Stimulated activated CD8-positive, alpha-beta memory T cell treated with anti-CD3 and anti-CD28 coated beads, Interleukin-7, amount 100 ng/mL, for 1 hour (primary cell): ENCODE measurements at regions not wholly inside any gene's neighbourhood (a gene's known extent, or its start where the extent isn't known, plus 50 kb on each side); places are given as distances from the start of the nearest gene placed in this dataset.

ENCODE experiments used
- DNase-seq, 2 donors: peaks; one replicate each; pipeline ENCODE4 v3.0.0-alpha.2; 2020; ENCODE audit warnings: low read depth in 2 of 2

DNA sequence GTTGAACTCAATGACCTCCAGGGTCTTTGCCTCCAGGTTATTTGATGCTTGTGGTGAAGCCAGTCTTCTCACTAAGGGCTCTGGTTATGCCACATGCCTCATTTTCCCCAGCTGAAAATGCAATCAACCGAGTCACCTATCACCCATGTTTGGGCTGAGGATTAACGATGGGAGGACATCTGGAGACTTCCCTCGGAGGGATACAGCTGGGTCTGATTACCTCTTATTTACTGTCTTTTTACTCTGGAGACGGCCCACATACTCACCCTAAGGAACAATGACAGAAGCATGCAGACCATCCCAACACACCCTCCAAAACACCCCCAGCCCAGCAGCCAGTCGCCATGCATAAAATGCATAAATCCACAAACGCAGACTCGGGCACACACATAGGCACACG is 187.4 kb downstream of the OPA1 start:
- no peak for DNase-seq

GRCh38 chr3:193780810-193781478 is 187.9 kb downstream of the OPA1 start:
- DNase-seq, result no peak

GRCh38 chr3:193782276-193782647 is 189.3 kb downstream of the OPA1 start:
- no peak for DNase-seq

GRCh38 chr3:193782747-193783146 is 189.7 kb downstream of the OPA1 start:
- DNase-seq, result no peak

- DNase-seq, result no peak
These were observed 190.3 kb downstream of the OPA1 start for GRCh38 chr3:193783166-193783896.

DNA sequence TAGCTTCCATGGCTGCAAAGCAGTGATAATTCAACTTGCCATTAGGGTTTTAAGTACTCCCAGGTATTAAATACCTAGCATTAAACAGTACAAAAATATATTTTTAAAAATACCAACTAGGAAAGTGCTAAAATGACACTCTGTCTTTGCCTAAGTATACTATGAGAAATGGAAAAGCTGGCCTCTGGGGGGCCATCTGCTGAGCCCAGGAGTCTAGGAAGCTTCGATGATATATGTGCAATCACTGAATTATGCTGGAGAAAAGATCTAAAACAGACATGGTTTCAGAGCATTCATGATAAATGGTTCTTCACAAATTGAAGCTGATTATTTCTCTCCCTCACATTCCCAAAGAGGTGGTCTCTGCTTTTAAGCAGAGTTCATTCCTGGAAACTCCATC is 191.8 kb downstream of the OPA1 start:
- DNase-seq, result no peak

- DNase-seq, result no peak
These were observed 194.5 kb downstream of the OPA1 start for GRCh38 chr3:193787496-193787870.

GRCh38 chr3:193788189-193788991 is 195.4 kb downstream of the OPA1 start:
- DNase-seq, result no peak

GRCh38 chr3:193789455-193789854 is 196.4 kb downstream of the OPA1 start:
- DNase-seq, result no peak

- DNase-seq, result no peak
These were observed 197.3 kb downstream of the OPA1 start for GRCh38 chr3:193790086-193790990.

DNA sequence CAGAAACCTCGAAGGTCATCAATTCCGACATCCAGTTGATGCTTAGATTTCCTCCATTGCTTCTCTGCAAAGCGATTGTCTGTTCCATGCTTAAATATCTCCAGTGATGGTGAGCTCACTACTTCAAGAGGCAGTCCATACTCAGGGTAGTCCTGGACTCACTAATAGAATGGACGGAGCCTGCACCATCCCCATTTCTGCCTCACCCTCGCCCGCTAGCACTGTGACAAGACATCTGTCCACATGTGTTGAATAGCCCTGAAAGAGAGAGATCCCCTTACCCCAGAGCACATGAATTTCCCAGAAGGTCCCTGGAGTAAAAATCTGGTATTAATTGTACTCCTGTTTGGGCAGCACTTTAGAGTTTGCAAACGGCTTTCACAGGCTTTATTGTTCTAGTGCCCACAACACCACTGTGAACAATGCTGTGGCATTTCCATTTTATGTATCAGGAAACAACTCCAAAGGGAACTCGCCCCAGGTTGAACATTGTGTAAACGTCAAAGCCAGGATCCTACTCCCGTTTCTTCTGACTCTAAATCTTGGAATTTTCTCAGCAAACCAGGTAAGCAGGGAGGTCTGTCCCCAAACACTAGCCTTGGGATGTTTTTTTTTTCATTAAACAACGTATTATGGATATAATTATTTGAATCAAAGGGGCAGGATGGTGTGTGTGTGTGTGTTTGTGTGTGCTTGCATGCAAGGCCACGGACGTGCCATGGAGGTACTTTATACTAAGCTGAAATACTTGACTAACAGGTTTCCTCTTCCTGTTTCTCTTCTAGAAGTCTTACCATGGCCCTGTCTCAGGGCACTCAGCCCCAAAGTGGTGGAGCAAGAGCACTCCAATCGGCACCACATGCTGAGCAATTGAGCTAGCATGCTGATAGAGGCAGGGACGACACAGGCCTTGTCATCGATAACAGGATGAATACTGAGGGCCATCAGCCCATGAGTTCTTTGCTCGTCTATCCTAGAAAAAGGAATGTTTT is 198.3 kb downstream of the OPA1 start:
- DNase-seq, result no peak

GRCh38 chr3:193793123-193793522 is 200.1 kb downstream of the OPA1 start:
- no peak for DNase-seq

- no peak for DNase-seq
These were observed 201.2 kb downstream of the OPA1 start for GRCh38 chr3:193794002-193794881.

- no peak for DNase-seq
These were observed 202.2 kb downstream of the OPA1 start for GRCh38 chr3:193795062-193795690.

DNA sequence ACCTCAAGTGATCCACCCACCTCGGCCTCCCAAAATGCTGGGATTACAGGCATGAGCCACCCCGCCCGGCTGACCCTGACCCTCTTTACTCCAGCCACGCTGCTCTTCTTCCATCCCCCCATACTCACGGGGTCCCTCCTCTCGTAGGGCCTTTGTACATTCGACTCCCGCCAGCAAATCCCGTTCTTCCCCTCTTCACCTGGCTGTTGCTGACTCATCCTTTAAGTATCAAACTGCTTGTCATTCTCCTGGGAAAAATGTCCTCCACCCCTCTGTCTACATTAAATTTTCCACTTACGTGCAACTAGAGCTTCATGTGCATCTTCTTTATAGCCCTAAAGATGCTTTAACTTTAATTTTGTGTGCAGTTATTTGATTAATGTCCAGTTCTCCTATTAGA is 203.1 kb downstream of the OPA1 start:
- DNase-seq, result no peak

GRCh38 chr3:193797566-193797965 is 204.6 kb downstream of the OPA1 start:
- no peak for DNase-seq

DNA sequence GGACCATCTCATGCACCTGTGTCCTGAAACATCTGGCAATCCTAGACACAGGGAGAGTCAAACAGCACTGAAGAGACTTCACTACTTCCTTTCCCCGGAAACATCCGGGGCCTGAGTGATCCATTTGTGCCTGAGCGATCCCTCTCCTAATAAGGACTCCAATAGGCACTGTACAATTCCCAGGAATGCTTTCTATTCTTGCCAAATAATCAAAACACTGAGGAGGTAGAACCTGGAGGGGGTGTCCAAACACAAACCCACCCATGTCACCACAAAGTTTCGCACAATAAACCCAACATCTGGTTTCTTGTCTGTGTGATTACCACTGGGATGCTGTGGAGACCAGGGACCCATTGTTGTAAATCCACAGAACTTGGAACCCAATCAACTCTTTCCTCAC is 205.0 kb downstream of the OPA1 start:
- DNase-seq, result no peak

DNA sequence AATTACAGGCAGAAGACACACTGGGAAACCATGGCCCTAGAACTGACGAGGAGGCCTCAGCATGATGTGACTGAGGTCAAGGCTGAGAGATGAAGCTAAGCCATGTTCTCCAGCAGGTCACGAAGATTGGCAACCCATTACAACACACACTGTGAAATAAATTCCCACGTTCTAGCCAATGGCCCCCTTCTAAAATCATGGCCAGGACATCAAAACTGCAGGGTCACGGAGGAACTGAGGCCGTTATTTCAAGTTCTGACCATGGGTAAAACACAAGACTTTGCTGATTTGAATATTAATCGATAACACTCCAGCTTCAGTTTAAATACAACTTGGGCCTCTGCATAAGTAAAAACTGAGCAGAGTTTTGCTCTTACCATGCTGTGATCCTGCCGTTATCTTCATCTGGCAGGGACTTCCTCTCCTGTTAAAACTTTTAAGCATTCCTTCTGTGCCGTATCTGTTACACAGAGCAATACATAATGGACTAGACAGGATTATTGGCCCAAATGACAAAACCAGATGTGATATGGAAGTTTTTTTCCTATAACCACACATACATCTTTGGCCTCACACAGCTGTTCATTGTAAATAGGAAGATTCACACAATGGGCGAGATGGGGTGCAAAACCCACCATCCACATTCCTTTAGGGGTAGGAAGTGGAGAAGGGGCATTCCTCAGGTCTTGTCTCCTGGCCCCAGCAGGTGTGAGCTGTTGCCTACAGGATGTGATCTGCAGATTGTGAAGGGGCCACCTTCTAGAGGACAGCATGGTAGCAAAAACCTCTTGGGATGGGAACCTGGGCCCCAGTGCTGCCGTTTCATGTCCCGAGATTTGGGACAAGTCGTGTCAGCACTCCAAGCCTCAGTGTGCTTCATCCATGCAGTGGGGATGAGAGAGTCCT is 207.4 kb downstream of the OPA1 start:
- DNase-seq, result no peak
